ENCODE measurements at regions not wholly inside any gene's neighbourhood (a gene's known extent, or its start where the extent isn't known, plus 50 kb on each side); places are given as distances from the start of the nearest gene placed in this dataset.

GRCh38 chr4:41480896-41481311, 57.1 kb upstream of the LIMCH1 start:
- no peak for DNase-seq
- Histone ChIP-seq H3K4me1 (peaks cover 0 to 8% (median 0%) of the 10 kb centered on the region in 3 donors), H3K27ac (no peak overlapping the region), H3K9me3 (no peaks in the 10 kb centered on the region), H3K4me3 (no peak overlapping the region), H3K27me3 (no peaks in the 10 kb centered on the region), H3K36me3 (no peaks in the 10 kb centered on the region)
- TF ChIP-seq POLR2A (IDR thresholded peaks at IDR 0.05): no peak
- TF ChIP-seq CTCF (IDR thresholded peaks at IDR 0.05): no peak
- intact Hi-C loops (cut with DNase I): no loop called here
- 70 to 73% methylated on average over 5 of the region's 5 CpGs for WGBS, 2 donors

- TF ChIP-seq CTCF (IDR thresholded peaks at IDR 0.05) (no peak), POLR2A (IDR thresholded peaks at IDR 0.05) (no peak)
- Histone ChIP-seq H3K4me1 (peaks cover 0 to 6% (median 0%) of the 10 kb centered on the region in 3 donors), H3K4me3 (no peak overlapping the region), H3K27ac (no peak overlapping the region), H3K9me3 (no peaks in the 10 kb centered on the region), H3K36me3 (no peaks in the 10 kb centered on the region), H3K27me3 (no peaks in the 10 kb centered on the region)
- WGBS, 2 donors: 93 to 100% methylated on average over 1 of the region's 1 CpG
- intact Hi-C loops (cut with DNase I): no loop called here
- no peak for DNase-seq
Observed at GRCh38 chr4:41483771-41484170, 54.2 kb upstream of the LIMCH1 start.

GRCh38 chr4:41485041-41485440, 52.9 kb upstream of the LIMCH1 start:
- Histone ChIP-seq H3K9me3 (no peaks in the 10 kb centered on the region), H3K4me3 (no peak overlapping the region), H3K4me1 (peaks cover 0 to 6% (median 0%) of the 10 kb centered on the region in 3 donors), H3K27ac (no peak overlapping the region), H3K36me3 (no peaks in the 10 kb centered on the region), H3K27me3 (no peaks in the 10 kb centered on the region)
- TF ChIP-seq POLR2A (IDR thresholded peaks at IDR 0.05): no peak
- TF ChIP-seq CTCF (IDR thresholded peaks at IDR 0.05): no peak
- no peak for DNase-seq
- WGBS, 2 donors: 60 to 61% methylated on average over 1 of the region's 1 CpG
- intact Hi-C loops (cut with DNase I): no loop called here

DNA sequence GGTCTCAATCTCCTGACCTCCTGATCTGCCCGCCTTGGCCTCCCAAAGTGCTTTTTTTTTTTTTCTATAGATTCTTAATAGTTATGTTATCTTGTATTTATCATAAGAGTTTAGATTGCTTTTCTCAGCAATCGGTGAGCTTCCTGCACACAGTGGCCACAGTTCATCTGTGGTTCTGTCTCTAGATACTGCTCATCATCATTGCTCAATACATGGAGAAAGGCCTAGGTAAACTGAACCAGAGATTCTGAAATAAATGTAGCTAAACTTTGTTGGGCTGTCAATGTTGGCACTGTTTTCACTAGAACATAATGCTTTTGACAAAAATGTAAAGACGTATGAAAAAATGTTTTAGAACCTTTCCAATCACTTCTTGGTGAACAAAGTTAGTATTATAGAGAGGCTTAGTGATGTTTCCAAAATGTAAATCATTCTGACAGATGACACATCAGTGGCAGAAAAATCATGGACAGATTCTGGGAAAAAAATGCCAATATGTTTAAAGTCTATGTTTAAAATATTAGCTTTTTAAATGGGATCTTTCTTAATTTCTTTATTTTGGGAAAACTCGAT, 50.0 kb upstream of the LIMCH1 start:
- Histone ChIP-seq H3K9me3 (peaks cover 0 to 8% (median 0%) of the 10 kb centered on the region in 3 donors), H3K27me3 (no peaks in the 10 kb centered on the region), H3K4me1 (peaks cover 0 to 6% (median 0%) of the 10 kb centered on the region in 3 donors), H3K36me3 (no peaks in the 10 kb centered on the region), H3K4me3 (no peak overlapping the region), H3K27ac (no peak overlapping the region)
- TF ChIP-seq CTCF (IDR thresholded peaks at IDR 0.05) (no peak), POLR2A (IDR thresholded peaks at IDR 0.05) (no peak)
- DNase-seq: no peak
- WGBS, 2 donors: 62 to 78% methylated on average over 4 of the region's 4 CpGs
- intact Hi-C loops (cut with DNase I): no loop called here

Measured in esophagus squamous epithelium (tissue), 5 donors.